ENCODE measurements at regions not wholly inside any gene's neighbourhood (a gene's known extent, or its start where the extent isn't known, plus 50 kb on each side); places are given as distances from the start of the nearest gene placed in this dataset.

DNA sequence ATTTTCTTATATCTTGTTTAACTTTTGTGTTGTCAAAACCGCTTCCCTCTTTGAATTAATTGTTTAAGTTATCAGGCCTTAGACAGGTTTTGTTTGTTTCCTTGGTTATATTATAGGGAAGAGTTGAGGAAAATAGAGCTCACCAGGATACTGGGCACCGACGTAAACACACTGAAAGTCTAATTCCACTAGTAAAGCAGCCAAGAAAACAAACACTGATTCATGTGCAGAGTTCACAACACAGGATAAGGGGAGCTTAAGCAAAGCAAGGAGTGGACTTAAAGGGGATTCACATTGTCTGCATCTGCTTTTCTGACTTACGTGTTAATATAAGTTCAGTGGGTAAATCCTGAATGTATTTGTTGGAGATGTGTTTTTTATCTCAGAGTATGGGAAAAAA is 139.0 kb upstream of the CDH6 start:
- no peak overlapping the region for H3K4me3 ChIP-seq
- DNase-seq = no peak
- no peaks in the 10 kb centered on the region for H3K36me3 ChIP-seq (ENCODE audit: low read depth, missing control alignments)
- WGBS, 2 donors = 64 to 70% methylated on average over 4 of the region's 4 CpGs
- TF ChIP-seq, protein P1, sequence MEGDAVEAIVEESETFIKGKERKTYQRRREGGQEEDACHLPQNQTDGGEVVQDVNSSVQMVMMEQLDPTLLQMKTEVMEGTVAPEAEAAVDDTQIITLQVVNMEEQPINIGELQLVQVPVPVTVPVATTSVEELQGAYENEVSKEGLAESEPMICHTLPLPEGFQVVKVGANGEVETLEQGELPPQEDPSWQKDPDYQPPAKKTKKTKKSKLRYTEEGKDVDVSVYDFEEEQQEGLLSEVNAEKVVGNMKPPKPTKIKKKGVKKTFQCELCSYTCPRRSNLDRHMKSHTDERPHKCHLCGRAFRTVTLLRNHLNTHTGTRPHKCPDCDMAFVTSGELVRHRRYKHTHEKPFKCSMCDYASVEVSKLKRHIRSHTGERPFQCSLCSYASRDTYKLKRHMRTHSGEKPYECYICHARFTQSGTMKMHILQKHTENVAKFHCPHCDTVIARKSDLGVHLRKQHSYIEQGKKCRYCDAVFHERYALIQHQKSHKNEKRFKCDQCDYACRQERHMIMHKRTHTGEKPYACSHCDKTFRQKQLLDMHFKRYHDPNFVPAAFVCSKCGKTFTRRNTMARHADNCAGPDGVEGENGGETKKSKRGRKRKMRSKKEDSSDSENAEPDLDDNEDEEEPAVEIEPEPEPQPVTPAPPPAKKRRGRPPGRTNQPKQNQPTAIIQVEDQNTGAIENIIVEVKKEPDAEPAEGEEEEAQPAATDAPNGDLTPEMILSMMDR (IDR thresholded peaks at IDR 0.05) = no peak
- TF ChIP-seq POLR2A (IDR thresholded peaks at IDR 0.05) = no peak
- no peaks in the 10 kb centered on the region for H3K27me3 ChIP-seq
- no peaks in the 10 kb centered on the region for H3K9me3 ChIP-seq
- no peak overlapping the region for H3K27ac ChIP-seq
- H3K4me1 ChIP-seq = no peaks in the 10 kb centered on the region
- intact Hi-C loops (cut with DNase I; ENCODE audit: low total_unique reads) = no loop called here

DNA sequence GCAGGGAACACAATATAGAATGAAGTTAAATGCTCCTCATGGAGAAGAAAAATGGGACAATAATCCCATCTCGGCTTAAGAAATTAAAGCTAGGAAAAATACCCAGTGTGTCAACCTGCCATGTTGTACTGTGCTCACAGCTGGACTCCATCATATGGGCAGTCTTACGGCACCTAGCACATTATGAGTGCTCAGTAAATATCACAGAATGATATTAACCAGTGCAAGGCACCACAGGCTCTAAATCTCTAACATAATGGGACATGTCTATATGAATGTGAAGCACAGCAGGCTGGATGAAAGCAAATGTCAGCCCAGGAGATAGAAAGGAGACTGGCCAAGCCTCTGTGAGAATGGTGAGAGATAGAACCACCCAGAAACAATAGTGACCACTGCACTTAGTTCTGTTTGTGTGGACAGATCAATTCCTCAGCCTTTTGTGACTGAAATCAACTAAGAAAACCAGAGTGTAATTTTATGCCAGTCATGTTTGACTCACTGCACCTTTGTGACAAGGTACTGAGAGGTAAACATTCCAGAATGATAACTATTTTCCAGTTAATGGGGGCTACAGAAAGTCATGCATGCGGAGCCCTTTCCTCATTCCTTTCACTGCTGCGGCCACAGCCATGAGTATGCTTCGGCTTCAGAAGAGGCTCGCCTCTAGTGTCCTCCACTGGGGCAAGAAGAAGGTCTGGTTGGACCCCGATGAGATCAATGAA is 140.4 kb upstream of the CDH6 start:
- Histone ChIP-seq H3K36me3 (ENCODE audit: low read depth, missing control alignments) (no peaks in the 10 kb centered on the region), H3K9me3 (no peaks in the 10 kb centered on the region), H3K27me3 (no peaks in the 10 kb centered on the region), H3K4me1 (no peaks in the 10 kb centered on the region), H3K27ac (no peak overlapping the region), H3K4me3 (no peak overlapping the region)
- intact Hi-C loops (cut with DNase I; ENCODE audit: low total_unique reads) = no loop called here
- WGBS, 2 donors = 82 to 89% methylated on average over 7 of the region's 7 CpGs
- DNase-seq = no peak
- TF ChIP-seq, protein P1 (IDR thresholded peaks at IDR 0.05) = no peak
- TF ChIP-seq POLR2A (IDR thresholded peaks at IDR 0.05) = no peak

DNA sequence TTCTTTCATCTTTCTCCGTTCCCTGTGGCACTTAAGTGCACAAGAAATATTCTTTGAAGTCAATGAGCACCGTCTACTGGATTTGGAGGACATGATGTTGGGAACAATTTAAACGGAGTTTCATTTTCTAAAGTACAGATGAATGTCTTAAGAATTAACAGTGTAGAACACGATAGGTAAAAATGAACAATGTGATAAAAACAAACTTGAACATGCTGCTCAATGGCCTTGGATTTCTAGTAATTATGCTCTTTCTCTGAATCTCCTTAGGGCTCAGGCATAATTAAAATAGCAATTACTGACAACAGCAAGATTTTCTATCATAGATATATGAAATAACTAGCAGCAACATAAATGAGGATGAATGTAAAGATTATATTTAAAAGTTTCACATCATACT is 142.2 kb upstream of the CDH6 start:
- Histone ChIP-seq H3K27ac (no peak overlapping the region), H3K4me1 (no peaks in the 10 kb centered on the region), H3K4me3 (no peak overlapping the region), H3K9me3 (no peaks in the 10 kb centered on the region), H3K36me3 (ENCODE audit: low read depth, missing control alignments) (no peaks in the 10 kb centered on the region), H3K27me3 (no peaks in the 10 kb centered on the region)
- DNase-seq = no peak
- WGBS, 2 donors = 60 to 67% methylated on average over 4 of the region's 4 CpGs
- intact Hi-C loops (cut with DNase I; ENCODE audit: low total_unique reads) = no loop called here
- TF ChIP-seq, protein P1 (IDR thresholded peaks at IDR 0.05) = no peak
- TF ChIP-seq POLR2A (IDR thresholded peaks at IDR 0.05) = no peak

DNA sequence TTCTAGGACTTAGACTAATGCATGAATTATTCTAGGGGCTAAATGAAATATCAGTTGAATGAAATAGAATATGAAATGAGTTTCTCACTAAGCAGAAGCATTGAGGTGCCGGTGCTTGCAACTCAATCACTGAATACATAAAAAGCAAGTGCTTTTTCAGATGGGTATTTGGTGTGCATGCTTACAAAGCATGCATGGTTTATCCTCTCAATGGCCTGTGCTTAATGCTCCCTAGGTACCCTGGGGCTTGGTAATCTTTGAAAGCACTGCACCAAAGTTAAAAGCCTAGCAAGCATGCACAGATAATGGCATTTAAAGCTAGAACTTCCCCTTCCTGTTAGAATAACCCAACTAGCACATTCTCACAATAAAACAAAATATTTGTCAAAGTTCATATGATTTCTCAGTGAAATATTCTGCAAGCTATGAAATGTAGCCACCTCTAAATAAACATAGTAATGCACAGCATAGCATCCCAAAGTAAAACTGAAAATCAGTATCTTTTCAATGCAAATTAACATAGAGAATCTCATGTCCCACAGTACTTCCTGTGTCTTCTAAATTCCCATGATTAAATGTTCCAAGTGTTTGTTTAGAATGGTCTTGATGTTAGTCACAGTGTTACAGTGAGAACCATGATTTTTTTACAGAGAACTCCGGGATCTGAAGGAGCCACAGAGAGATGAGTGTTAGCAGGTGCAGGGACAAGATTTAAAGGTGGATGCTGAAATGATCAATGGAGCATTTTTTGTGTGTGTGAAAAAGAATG is 143.4 kb upstream of the CDH6 start:
- TF ChIP-seq POLR2A (IDR thresholded peaks at IDR 0.05) = no peak
- TF ChIP-seq, protein P1 (IDR thresholded peaks at IDR 0.05) = no peak
- H3K27me3 ChIP-seq = no peaks in the 10 kb centered on the region
- intact Hi-C loops (cut with DNase I; ENCODE audit: low total_unique reads) = no loop called here
- no peaks in the 10 kb centered on the region for H3K9me3 ChIP-seq
- no peaks in the 10 kb centered on the region for H3K4me1 ChIP-seq
- no peak overlapping the region for H3K4me3 ChIP-seq
- no peak for DNase-seq
- WGBS, 2 donors = 66 to 77% methylated on average over 2 of the region's 2 CpGs
- no peak overlapping the region for H3K27ac ChIP-seq
- H3K36me3 ChIP-seq (ENCODE audit: low read depth, missing control alignments) = no peaks in the 10 kb centered on the region

All from testis (tissue), 2 donors.